Neural cell (in vitro differentiated cells): ENCODE measurements at regions not wholly inside any gene's neighbourhood (a gene's known extent, or its start where the extent isn't known, plus 50 kb on each side); places are given as distances from the start of the nearest gene placed in this dataset.
A peak's percentile ranks its signal among the peaks of the same experiment; 100 is the strongest.

Source experiments
- H2AFZ ChIP-seq: fragments of 200-600, 300-800 bp; sonication (generic), shearing (Covaris generic); 2 replicates; pipeline ENCODE4 v1.6.0; 2014; ENCODE audit warnings: low read depth, mild to moderate bottlenecking, antibody characterized with exemption, low read length, moderate library complexity
- H3F3A ChIP-seq: fragments of 200-600 bp; shearing (Covaris generic); 2 replicates; pipeline ENCODE4 v1.6.1; 2016; ENCODE audit warnings: mild to moderate bottlenecking, moderate library complexity, mixed read lengths, antibody characterized with exemption, low read length; ENCODE audit not compliant: insufficient read depth, poor library complexity, severe bottlenecking
- H3K27ac ChIP-seq: fragments of 200-600, 300-800 bp; sonication (generic), shearing (Covaris generic); 2 replicates; pipeline ENCODE4 v1.5.1; 2014; ENCODE audit warnings: mild to moderate bottlenecking, low read length, moderate library complexity
- H3K27me3 ChIP-seq: fragments of 300-800, 200-600 bp; sonication (generic), shearing (Covaris generic); 2 replicates; pipeline ENCODE4 v1.6.0; 2014; ENCODE audit warnings: mild to moderate bottlenecking, low read depth, low read length, moderate library complexity; ENCODE audit not compliant: insufficient read depth
- H3K36me3 ChIP-seq: fragments of 300-800, 200-600 bp; sonication (generic), shearing (Covaris generic); 2 replicates; pipeline ENCODE4 v1.5.1; 2014; ENCODE audit warnings: mild to moderate bottlenecking, antibody characterized with exemption, low read length, moderate library complexity; ENCODE audit not compliant: insufficient read depth
- H3K4me2 ChIP-seq: fragments of 300-800, 200-600 bp; sonication (generic), shearing (Covaris generic); 2 replicates; pipeline ENCODE4 v1.6.0; 2014; ENCODE audit warnings: mild to moderate bottlenecking, low read length
- H3K4me3 ChIP-seq: fragments of 300-800, 200-600 bp; sonication (generic), shearing (Covaris generic); 2 replicates; pipeline ENCODE4 v1.5.1; 2014; ENCODE audit warnings: mild to moderate bottlenecking, low read length, moderate library complexity
- H3K79me2 ChIP-seq: fragments of 200-600 bp; shearing (Covaris generic); replicated peaks from 2 replicates; pipeline ENCODE4 v1.6.0; 2014; ENCODE audit warnings: mild to moderate bottlenecking, low read length, moderate library complexity; ENCODE audit not compliant: insufficient read depth
- H3K9ac ChIP-seq: fragments of 300-800, 200-600 bp; sonication (generic), shearing (Covaris generic); 2 replicates; pipeline ENCODE4 v1.6.1; 2016; ENCODE audit warnings: mild to moderate bottlenecking, low read length, mixed read lengths
- H3K9me2 ChIP-seq: fragments of 200-600 bp; shearing (Covaris generic); 2 replicates; pipeline ENCODE4 v1.6.1; 2016; ENCODE audit warnings: mild to moderate bottlenecking, low read length, mixed read lengths; ENCODE audit not compliant: insufficient read depth
- H3K9me3 ChIP-seq: fragments of 200-600, 300-800 bp; sonication (generic), shearing (Covaris generic); 2 replicates; pipeline ENCODE4 v1.6.1; 2016; ENCODE audit warnings: mild to moderate bottlenecking, mixed run types, low read length, moderate library complexity, mixed read lengths
- H4K20me1 ChIP-seq: fragments of 200-600 bp; shearing (Covaris generic); 2 replicates; pipeline ENCODE4 v1.6.1; 2016; ENCODE audit warnings: mild to moderate bottlenecking, mixed run types; ENCODE audit not compliant: insufficient read depth
- EP300 ChIP-seq: fragments of 450-650 bp; conservative IDR thresholded peaks from 2 replicates; pipeline ENCODE4 v1.6.1; 2014; ENCODE audit warnings: antibody characterized with exemption, mild to moderate bottlenecking, moderate library complexity; ENCODE audit not compliant: poor library complexity, severe bottlenecking
- EZH2 ChIP-seq: fragments of 200-600, 300-800 bp; shearing (Covaris generic), sonication (generic); IDR thresholded peaks from 2 replicates; pipeline ENCODE4 v1.6.1; 2014; ENCODE audit warnings: antibody characterized with exemption, low read length, borderline replicate concordance, mild to moderate bottlenecking; ENCODE audit not compliant: insufficient read depth, poor library complexity, severe bottlenecking
- MXI1 ChIP-seq: fragments of 450-650 bp; conservative IDR thresholded peaks from 2 replicates; pipeline ENCODE4 v1.6.1; 2014; ENCODE audit warnings: antibody characterized with exemption, mild to moderate bottlenecking; ENCODE audit not compliant: poor library complexity, severe bottlenecking
- POLR2AphosphoS5 ChIP-seq: IDR thresholded peaks from 2 replicates; pipeline ENCODE4 v1.6.1; 2012
- RAD21 ChIP-seq: fragments of 450-650 bp; conservative IDR thresholded peaks from 2 replicates; pipeline ENCODE4 v1.6.1; 2014; ENCODE audit warnings: antibody characterized with exemption, mild to moderate bottlenecking, moderate library complexity
- SMC3 ChIP-seq: fragments of 450-650 bp; conservative IDR thresholded peaks from 2 replicates; pipeline ENCODE4 v1.6.1; 2014; ENCODE audit warnings: antibody characterized with exemption, mild to moderate bottlenecking, moderate library complexity; ENCODE audit not compliant: poor library complexity
- TAF1 ChIP-seq: IDR thresholded peaks from 2 replicates; pipeline ENCODE4 v1.6.1; 2012; ENCODE audit warnings: low read depth
- TF ChIP-seq, protein P1 (sequence below): fragments of 450-650 bp; IDR thresholded peaks from 2 replicates; pipeline ENCODE4 v1.5.1; 2014; ENCODE audit warnings: antibody characterized with exemption, mild to moderate bottlenecking, moderate library complexity; ENCODE audit not compliant: poor library complexity, severe bottlenecking
- TF ChIP-seq, protein P2 (sequence below): IDR thresholded peaks from 2 replicates; pipeline ENCODE4 v1.6.1; 2012; ENCODE audit warnings: borderline replicate concordance

DNA sequence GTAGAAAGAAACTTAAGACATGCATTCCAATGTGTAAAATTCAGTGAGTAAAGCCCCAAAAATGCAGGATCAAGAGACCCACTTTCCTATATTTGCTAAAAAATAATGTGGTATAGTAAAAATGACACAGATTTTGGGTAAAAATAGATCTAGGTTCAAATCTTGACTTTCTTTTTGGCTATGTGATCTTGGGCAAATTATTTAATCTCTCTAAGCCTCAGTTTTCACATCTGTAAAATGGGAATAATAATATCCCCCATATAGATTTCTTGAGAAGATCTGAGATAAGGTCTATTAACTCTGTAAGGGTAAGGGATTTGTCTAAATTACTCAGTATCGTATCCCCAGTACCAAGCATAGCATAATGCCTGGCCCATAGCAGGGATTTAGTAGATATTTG, 172.3 kb downstream of the CARTPT start:
- H2AFZ ChIP-seq, result no peak overlapping the region
- TF ChIP-seq, protein P1, sequence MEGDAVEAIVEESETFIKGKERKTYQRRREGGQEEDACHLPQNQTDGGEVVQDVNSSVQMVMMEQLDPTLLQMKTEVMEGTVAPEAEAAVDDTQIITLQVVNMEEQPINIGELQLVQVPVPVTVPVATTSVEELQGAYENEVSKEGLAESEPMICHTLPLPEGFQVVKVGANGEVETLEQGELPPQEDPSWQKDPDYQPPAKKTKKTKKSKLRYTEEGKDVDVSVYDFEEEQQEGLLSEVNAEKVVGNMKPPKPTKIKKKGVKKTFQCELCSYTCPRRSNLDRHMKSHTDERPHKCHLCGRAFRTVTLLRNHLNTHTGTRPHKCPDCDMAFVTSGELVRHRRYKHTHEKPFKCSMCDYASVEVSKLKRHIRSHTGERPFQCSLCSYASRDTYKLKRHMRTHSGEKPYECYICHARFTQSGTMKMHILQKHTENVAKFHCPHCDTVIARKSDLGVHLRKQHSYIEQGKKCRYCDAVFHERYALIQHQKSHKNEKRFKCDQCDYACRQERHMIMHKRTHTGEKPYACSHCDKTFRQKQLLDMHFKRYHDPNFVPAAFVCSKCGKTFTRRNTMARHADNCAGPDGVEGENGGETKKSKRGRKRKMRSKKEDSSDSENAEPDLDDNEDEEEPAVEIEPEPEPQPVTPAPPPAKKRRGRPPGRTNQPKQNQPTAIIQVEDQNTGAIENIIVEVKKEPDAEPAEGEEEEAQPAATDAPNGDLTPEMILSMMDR, result no peak
- TF ChIP-seq, protein P2, sequence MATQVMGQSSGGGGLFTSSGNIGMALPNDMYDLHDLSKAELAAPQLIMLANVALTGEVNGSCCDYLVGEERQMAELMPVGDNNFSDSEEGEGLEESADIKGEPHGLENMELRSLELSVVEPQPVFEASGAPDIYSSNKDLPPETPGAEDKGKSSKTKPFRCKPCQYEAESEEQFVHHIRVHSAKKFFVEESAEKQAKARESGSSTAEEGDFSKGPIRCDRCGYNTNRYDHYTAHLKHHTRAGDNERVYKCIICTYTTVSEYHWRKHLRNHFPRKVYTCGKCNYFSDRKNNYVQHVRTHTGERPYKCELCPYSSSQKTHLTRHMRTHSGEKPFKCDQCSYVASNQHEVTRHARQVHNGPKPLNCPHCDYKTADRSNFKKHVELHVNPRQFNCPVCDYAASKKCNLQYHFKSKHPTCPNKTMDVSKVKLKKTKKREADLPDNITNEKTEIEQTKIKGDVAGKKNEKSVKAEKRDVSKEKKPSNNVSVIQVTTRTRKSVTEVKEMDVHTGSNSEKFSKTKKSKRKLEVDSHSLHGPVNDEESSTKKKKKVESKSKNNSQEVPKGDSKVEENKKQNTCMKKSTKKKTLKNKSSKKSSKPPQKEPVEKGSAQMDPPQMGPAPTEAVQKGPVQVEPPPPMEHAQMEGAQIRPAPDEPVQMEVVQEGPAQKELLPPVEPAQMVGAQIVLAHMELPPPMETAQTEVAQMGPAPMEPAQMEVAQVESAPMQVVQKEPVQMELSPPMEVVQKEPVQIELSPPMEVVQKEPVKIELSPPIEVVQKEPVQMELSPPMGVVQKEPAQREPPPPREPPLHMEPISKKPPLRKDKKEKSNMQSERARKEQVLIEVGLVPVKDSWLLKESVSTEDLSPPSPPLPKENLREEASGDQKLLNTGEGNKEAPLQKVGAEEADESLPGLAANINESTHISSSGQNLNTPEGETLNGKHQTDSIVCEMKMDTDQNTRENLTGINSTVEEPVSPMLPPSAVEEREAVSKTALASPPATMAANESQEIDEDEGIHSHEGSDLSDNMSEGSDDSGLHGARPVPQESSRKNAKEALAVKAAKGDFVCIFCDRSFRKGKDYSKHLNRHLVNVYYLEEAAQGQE, result no peak
- TF ChIP-seq SMC3 (no peak), RAD21 (no peak), MXI1 (no peak), POLR2AphosphoS5 (no peak), TAF1 (no peak), EZH2 (no peak), EP300 (no peak)
- H3K9ac ChIP-seq, result no peak overlapping the region
- no peak overlapping the region for H3K4me2 ChIP-seq
- H3K9me3 ChIP-seq, result no peaks in the 10 kb centered on the region
- H3K9me2 ChIP-seq, result no peaks in the 10 kb centered on the region
- H3K4me3 ChIP-seq, result no peak overlapping the region
- no peaks in the 10 kb centered on the region for H4K20me1 ChIP-seq
- no peaks in the 10 kb centered on the region for H3K27me3 ChIP-seq
- no peaks in the 10 kb centered on the region for H3K36me3 ChIP-seq
- no peaks in the 10 kb centered on the region for H3K79me2 ChIP-seq
- H3F3A ChIP-seq, result no peaks in the 10 kb centered on the region
- H3K27ac ChIP-seq, result peak overlapping the region; percentile 82

DNA sequence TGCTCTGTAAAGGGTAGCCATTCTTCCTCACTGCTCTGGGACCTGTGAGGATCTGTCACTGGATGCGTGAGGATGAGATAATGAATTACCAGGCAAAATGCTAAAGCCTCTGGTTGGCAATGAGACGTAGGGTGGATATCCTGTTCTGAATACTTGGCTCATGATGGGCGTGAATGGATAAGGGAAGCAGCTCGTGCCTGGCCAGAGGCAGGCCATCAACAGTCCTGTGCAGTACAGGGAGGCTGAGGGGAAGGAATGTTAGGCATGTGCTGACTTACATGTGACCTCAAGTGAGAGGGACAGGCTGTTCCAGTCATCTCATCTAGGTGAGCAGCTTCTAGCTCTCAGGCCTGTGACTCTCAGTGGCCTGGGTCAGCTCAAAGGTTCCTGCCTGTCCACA, 172.8 kb downstream of the CARTPT start:
- no peak overlapping the region for H3K4me2 ChIP-seq

More for the DNA sequence above, 172.8 kb downstream of the CARTPT start:
- H4K20me1 ChIP-seq, result no peaks in the 10 kb centered on the region
- peak overlapping the region; percentile 30 for H3K9ac ChIP-seq
- no peaks in the 10 kb centered on the region for H3F3A ChIP-seq
- H3K36me3 ChIP-seq, result no peaks in the 10 kb centered on the region
- TF ChIP-seq SMC3, result no peak
- TF ChIP-seq TAF1, result no peak
- TF ChIP-seq, protein P1, result no peak
- no peak for TF ChIP-seq MXI1
- no peak for TF ChIP-seq RAD21
- no peak for TF ChIP-seq POLR2AphosphoS5
- TF ChIP-seq EP300, result no peak
- no peak for TF ChIP-seq EZH2
- TF ChIP-seq, protein P2, result no peak
- H3K4me3 ChIP-seq, result peak overlapping the region; percentile 25
- H3K9me2 ChIP-seq, result no peaks in the 10 kb centered on the region
- no peaks in the 10 kb centered on the region for H3K9me3 ChIP-seq
- no peaks in the 10 kb centered on the region for H3K27me3 ChIP-seq
- H3K79me2 ChIP-seq, result no peaks in the 10 kb centered on the region
- H3K27ac ChIP-seq, result peak overlapping the region; percentile 82
- H2AFZ ChIP-seq, result no peak overlapping the region
